Brain pericyte (primary cell): ENCODE measurements at regions not wholly inside any gene's neighbourhood (a gene's known extent, or its start where the extent isn't known, plus 50 kb on each side); places are given as distances from the start of the nearest gene placed in this dataset.
"Not testable (repeated sequence)": the region's sequence is repeated elsewhere in the genome, so short reads cannot be mapped to it uniquely, and the experiment has no call there.

Experiments
- DNase-seq: peaks from one replicate; pipeline ENCODE4 v3.0.0-alpha.2; 2012; ENCODE audit warnings: low read depth, low spot score

GRCh38 chr12:89067421-89068187, 284.7 kb downstream of the DUSP6 start:
- DNase-seq: no peak

- DNase-seq: no peak
Observed at GRCh38 chr12:89064780-89065179, 287.5 kb downstream of the DUSP6 start.

GRCh38 chr12:89064151-89064550, 288.1 kb downstream of the DUSP6 start:
- no peak for DNase-seq

GRCh38 chr12:89062996-89063395, 289.3 kb downstream of the DUSP6 start:
- no peak for DNase-seq

- DNase-seq: peak; percentile 26
Observed at GRCh38 chr12:89059721-89060541, 292.4 kb downstream of the DUSP6 start.

GRCh38 chr12:89059056-89059455, 293.2 kb downstream of the DUSP6 start:
- DNase-seq: no peak

DNA sequence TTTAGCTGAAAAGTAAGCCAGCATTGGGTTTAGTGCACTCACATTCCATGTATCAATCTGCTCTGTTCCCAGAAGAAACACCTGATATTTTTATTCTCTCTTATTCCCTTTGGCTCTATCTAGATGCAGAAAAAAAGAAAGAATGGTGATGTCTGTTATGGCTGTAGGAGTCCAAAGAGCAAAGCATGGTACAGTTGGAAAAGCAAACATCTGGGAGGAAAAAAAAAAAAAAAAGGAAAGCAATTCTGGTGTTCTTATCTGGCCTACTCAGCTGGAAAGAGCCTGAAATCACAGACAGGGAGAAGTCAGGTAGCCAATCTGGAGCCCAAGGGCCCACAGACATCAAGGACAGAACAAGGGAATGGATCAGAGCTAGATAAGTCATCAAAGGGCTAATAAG, 293.9 kb downstream of the DUSP6 start:
- no peak for DNase-seq

DNA sequence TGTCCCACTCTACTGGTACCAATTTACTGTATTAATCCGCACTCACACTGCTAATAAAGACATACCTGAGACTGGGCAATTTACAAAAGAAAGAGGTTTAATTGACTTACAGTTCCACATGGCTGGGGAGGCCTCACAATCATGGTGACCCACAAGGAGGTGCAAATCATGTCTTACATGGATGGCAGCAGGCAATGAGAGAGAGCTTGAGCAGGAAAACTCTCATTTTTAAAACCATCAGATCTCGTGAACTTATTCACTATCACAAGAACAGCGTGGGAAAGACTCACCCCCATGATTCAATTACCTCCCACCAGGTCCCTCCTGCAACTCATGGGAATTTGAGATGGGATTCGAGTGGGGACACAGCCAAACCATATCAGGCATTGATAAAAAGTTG, 298.5 kb downstream of the DUSP6 start:
- DNase-seq: not testable (repeated sequence)

DNA sequence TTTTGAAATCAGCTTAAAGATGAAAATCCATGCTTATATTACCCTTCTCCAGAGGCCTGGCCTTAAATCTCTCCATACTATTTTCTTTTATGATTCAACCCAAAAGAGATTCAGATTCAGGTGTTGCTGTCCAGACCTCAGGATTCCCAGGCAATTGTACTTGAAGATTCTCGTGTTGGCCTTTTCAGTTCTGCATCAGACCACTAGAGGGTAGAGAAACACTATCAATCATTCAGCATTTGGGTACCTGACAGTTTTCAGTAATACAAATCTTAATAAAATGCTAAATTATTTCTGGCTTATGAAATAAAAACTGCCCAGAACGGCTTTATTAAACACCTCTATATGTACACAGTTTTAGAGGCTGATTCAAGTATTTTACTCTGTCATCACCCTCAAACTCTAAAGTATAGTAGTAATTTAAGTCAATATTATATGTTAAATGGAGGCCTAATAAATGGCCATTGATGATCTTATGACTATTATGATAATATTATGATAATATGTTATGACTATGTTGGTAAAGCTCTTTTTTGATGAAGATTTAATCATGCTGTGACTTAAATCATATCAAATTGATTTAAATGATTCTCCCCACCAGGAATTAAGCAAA, 301.1 kb downstream of the DUSP6 start:
- peak; percentile 30 for DNase-seq

GRCh38 chr12:89047856-89048418, 304.4 kb downstream of the DUSP6 start:
- DNase-seq: no peak

DNA sequence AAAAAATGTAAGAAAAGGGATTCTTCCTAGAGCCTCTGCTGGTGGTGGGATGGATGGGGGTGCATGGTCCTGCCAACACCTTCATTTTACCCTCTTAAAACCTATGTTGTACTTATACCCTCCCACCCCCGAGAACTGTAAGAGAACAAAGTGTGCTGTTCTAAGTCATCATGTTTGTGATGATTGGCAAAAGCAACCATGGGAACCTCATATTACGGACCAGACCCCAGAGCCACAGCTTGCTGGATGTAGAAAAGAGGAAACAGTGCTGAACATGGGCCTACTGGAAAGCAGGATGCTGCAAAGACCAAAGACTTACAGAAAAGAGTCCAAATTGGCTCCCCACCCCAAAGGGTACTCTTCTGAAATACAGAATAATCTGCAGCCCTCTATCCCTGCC, 311.2 kb downstream of the DUSP6 start:
- no peak for DNase-seq

DNA sequence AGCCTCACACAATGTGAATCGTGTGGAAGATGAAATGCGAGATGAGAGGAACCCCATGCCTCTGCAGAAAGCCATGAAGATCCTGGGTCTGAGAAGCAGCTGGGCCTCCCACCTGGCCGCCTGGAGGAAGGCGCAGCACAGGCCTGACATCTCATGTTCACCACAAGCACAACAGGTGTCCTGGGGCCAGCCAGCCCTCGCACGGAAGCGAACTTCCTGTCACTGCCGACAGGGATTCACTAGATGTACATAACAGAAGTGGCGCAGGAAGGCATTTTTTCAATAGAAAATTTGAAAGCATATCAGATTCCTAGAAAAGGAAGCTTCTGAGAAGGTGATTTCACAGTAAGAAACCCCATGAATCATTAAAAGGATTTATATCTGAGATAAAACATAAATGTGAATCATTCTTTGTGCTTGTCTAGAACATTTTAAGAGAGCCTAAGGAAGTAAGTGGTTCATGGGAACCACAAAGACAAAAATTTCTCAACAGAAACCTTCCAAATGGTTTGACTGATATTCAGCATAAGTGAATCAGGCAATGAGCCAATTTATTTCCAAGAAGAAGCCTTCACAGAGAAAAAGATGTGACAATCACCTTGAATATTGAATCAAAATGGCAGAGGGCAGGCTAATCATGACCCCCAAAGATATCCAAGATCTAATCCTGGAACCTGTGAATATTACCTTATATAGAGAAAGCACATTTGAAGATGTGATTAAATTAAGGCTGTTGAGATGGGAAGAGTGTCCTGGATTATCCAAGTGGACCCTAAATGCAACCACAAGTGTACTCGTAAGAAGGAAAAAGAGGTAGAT, 311.9 kb downstream of the DUSP6 start:
- no peak for DNase-seq

GRCh38 chr12:89038831-89039512, 313.3 kb downstream of the DUSP6 start:
- DNase-seq: no peak

DNA sequence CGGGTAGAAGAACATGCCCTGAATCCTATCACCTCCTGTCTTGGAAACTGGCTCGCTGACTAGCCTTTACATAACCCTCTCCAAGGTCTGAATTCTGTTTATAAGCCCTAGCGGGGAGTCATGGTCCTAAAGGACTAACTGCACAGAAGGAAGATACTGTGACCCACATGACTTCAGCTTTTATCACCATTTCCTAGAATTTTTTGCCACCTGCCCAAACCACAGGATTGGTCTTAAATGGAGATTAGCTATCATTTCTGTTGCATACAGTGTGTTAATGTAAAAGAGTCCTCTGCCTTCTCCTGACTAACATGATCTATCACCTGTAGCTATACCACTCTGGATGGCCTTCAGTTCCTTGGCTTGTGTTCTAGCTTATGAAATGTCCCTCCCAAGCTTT, 319.2 kb downstream of the DUSP6 start:
- no peak for DNase-seq

DNA sequence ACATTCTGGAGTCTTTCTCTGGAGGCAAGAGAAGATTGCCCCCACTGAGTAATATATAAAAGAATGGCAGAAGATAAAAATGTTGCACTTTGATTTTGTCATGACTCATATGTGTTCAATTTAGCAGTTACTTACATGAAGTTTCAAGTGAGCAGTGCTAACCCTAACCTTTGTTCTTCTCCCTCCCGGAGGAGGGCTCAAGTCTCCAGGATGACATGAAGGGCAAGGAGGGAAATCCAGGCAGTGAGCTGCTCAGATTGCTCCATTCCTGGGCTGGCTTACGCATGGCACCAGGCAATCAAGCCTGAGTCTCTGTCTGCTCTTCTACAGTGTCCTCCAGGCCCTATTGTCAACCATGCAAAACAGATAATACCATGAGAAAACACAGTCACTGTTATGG, 322.3 kb downstream of the DUSP6 start:
- DNase-seq: no peak

DNA sequence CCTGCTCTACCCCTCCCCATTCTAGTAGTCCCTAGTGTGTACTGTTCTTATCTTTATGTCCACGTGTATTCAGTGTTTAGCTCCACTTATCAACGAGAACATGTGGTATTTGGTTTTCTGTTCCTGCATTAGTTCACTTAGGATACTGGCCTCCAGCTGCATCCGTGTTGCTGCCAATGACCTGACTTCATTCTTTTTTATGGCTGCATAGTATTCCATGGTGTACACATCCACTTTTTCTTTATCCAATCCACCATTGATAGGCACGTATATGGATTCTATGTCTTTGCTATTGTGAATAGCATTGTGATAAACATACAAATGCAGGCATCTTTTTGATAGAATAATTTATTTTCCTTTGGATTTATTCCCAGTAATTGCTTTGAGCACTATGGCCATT, 327.7 kb downstream of the DUSP6 start:
- no peak for DNase-seq

- no peak for DNase-seq
Observed at GRCh38 chr12:89023936-89024335, 328.4 kb downstream of the DUSP6 start.

- no peak for DNase-seq
Observed at GRCh38 chr12:89020689-89021088, 331.6 kb downstream of the DUSP6 start.

GRCh38 chr12:89020121-89020480, 332.2 kb downstream of the DUSP6 start:
- no peak for DNase-seq

GRCh38 chr12:89019439-89020120, 332.7 kb downstream of the DUSP6 start:
- DNase-seq: peak; percentile 57
